RCC 7860 (cell line): ENCODE measurements at regions not wholly inside any gene's neighbourhood (a gene's known extent, or its start where the extent isn't known, plus 50 kb on each side); places are given as distances from the start of the nearest gene placed in this dataset.

Experiments used
- DNase-seq: peaks from one replicate; pipeline ENCODE4 v3.0.0-alpha.2; 2015; ENCODE audit warnings: low spot score
- FAIRE-seq: peaks from 2 replicates; lab custom pipeline; 2012; peaks lifted over from hg19 to GRCh38; lab: Jason Lieb, UNC

DNA sequence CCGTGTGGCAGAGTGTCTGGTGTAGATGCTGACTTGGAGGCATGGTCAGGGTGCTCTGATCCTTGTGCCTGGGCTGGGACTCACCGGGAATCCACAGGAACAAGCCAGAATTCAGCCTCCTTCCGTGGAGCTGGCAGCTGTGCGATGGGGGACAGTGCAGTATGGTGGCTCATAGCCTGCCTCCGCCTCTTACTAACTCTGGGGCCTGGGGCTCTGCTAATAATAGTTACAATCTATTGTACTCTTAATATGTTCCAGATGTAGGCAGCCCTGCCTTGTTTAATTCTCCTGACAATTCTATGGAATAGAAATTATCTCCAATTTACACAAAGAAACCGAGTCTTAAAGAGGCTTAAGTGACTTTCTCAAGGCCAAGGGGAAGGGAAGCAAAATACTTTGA, 77.6 kb downstream of the PCDH1 start:
- FAIRE-seq (no peak), DNase-seq (no peak)

DNA sequence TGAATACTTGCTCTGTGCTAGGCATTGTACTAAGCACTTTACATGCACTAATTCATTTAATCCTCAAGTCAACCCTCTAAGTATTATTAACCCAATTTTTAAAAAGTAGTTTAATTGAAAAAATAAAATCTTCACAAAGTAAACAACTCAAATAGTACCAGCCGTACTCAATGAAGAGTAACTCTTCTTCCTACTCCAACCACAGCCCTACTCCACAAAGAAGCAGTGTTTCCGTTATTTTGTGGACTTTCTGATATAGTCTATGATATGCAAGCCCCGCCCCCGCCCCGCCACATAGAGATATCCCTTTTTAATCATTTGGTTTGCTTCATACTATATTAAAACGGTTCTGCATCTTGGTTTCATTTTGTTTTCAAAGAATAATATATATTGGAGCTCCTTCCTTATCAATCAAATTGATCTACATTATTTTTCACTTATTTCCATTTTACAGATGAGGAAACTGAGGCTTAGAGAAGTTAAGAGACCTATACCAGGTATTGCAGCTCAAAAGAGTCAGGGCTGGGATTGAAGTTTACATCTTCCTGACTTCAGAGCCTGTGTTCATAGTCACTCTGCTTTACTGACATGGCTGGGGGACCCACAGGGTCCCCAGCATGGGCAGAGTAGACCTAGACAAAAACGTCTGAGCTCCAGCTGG, 78.6 kb downstream of the PCDH1 start:
- FAIRE-seq (no peak), DNase-seq (no peak)

DNA sequence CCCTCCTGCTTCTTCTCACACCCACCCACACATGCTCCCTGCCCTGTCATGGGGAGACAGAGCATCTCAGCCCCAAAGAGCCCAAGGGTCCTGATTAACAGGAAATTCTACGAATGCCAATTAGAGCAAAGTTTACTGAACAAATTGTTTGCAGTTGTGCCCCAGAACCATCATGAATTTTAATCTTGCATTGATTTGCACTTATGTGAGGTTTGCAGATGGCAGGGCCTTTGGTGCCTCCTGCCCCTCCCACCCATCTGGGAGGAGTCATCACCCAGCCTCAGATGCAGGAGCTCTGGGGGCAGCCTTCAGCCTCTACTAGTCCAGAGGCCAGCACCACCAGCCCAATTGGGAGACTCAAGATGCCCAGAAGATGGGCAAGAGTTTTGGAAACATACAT, 80.8 kb downstream of the PCDH1 start:
- no peak for FAIRE-seq
- DNase-seq = no peak

DNA sequence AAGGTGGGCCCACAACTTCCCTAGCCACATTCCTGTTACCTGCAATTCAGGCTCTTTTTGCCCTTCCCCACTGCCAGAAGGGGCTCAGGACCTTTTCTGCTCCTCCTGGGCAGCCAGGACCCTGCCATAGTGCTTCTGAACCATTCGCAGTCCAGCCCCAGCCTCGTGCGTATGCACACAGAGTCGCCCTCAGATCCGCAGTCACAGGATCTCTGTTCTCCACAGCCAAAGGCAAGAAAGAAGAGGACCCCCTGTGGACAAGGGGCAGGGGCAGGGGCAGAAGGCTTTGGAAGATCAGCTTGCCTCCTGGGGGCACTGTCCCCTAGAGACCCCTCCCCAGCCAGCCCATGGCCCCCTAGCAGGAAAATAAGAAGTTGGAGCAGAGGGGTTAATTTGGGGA, 82.8 kb downstream of the PCDH1 start:
- DNase-seq (no peak), FAIRE-seq (no peak)

DNA sequence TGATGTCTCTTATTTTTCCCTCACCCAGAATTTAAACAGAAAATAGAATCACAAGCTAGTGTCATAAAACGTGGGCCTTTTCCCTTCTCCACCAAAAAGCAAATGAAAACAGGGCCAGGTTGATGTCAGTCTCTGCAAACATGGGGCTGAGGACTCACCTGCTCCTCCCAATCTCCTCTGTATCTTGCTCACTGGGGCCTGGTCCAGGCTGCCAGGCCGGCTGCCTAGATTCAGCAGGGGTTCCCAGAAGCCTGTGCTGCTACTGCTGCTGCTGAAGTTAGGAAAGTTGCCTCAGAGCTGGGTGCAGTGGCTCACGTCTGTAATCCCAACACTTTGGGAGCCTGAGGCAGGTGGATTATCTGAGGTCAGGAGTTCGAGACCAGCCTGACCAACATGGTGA, 84.3 kb downstream of the PCDH1 start:
- no peak for FAIRE-seq
- DNase-seq = no peak

DNA sequence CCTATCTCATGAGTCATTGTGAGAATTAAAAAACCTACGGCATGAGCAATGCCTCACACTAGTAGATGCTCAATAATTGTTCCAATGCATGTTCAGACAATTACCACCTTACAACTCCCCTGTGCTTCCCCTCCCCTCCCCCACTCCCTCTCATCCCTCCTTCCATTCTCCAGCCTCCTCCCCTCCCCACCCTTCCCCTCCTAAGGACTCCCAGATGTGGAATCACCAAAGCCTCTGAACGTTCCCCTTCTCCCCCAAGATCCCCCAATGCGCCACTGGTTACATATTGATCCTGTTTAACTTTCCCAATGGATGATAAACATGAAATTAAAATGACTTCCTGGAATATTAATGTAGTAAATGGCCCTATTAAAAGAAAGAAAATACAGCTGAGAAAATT, 84.8 kb downstream of the PCDH1 start:
- no peak for DNase-seq
- no peak for FAIRE-seq

DNA sequence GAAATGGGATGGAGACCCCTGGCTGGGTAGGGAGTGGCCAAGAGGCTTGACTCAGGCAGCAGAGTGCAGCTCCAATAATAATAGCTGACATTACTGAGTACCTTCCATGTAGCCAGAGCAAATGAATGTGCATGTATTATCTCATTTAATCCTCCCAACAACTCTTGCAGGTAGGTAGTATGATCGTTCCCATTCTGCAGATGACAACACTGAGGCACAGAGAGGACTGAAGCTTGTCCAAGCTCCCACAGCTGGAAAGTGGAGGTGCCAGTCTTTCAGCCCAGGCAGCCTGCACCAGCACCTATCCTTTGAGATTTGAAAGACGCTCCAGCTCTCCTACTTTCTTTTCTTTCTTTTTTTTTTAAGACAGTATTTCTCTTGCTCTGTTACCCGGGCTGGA, 87.6 kb downstream of the PCDH1 start:
- FAIRE-seq = no peak

DNA sequence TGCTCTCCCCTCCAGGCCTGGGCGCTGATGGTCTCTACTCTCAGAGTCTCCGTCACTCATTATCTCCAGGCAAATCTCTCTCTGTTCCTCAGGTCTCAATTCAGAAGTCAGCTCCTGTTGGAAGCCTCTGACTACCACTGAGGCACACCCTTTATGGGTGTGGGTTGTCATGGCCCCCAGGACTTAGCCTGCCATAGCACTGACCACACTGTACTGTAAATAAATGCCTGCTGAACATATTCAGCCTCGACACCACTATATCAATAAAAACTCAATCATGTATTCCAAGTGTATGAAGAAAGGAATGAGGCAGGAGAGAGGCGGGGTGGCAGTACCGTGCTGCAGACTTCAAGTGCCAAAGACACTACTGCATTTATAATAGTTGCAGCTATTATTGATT, 88.9 kb downstream of the PCDH1 start:
- FAIRE-seq (no peak), DNase-seq (no peak)

More for the DNA sequence above, 87.6 kb downstream of the PCDH1 start:
- DNase-seq = no peak

DNA sequence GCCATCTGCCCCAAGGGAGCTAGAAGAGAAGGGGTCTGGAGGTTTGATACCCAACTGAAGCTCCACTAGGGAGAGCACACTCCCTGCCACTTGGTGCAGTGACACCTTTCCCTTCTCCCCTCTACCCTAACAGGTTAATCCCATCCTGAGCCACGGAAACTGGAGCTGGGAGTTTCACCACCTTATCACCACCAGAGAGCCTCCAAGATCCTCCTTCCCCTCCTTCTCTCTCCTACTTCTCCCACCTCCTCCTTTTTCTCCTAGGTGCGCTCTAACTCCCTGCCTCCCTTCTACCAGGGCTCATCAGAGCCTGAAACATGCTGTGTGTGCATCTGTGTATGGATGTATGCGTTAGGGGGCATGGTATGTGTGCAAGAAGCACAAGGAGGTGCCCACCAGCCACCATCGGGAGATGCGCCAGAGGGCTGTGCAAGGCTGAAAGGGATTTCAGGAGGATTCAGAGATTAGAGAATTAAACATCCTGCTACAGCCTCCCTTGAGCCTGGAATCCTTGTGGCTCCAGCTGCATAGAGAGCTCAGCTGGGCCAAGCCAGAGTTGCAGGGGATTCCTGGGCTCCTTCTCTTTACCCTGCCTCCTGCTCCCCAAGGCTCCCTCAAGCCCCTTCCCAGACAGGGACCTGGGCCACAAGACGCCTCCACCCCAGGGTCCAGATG, 89.8 kb downstream of the PCDH1 start:
- no peak for FAIRE-seq
- DNase-seq = no peak

DNA sequence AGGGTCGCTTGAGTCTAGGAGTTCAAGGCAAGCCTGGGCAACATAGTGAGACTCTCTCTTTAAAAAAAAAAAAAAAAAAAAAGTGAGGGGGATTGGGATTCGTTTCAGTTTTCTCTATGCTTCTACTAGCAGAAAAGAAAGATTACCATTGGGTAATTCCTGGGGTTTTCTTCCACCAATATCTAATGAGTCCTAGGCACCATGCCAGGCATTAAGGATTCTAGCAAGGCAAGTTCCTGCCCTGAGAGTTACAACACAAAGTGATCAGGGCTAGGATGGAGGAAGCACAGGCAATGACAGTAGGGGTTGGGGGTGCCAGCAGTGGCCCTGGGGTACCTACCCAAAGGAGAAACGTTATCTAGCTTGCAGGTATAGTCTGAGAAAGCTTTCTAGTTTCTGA, 90.8 kb downstream of the PCDH1 start:
- FAIRE-seq = no peak
- no peak for DNase-seq

DNA sequence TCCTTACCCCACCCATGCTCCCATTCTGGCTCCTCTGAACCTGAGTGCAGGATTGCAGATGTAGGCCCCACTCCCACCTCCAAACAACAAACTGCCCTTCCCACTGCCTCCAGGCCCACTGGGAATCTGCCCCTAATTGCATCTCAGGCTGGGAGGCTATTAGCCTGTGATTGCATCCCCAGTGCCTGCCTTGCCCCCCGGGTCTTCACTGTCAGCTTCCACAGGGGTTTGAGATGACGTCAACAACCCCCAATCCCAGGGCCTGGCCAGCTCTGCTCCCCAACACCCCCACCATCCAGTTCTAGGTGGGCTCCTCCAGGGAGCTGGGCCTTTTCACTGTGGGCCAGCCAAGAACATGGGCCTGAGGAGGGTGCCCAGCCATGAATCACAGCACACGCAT, 91.5 kb downstream of the PCDH1 start:
- FAIRE-seq = no peak
- no peak for DNase-seq

DNA sequence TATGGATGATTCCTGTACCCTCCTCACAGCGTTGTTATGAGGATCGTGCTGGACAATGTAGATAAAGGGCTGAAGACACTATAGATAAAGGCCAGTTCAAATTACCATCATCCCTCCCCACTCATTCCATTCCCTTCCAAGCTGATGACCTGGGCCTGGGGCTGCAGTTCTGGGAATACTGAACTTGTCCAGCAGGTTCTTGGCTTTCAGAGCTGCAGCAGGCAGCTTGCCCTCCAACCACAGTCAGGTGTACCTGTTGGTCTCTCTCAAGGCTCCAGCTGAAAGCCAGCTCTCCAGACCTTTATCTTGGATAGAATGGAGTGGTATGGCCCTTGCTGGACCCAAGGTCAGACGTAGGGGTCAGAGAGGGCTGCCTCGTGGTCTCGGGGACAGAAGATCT, 92.5 kb downstream of the PCDH1 start:
- DNase-seq (no peak), FAIRE-seq (no peak)

DNA sequence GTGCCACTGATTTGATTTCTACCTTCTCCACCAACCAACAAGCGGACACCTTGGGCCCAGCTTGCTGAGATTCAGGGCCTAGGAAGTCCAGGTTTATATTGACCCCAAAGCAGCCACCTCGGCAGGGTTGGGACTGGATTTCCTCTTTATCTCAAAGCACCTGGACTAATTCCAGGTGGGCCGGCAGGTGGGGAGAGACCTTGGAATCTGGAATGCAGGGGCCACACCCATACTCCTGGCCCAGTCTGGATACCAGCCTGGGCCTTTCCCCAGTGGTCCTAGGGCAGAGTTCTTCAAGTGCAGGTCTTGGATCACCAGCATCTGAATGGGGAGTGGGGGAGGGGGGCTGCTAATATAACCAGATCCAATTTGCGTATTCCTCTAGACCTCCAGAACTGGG, 93.1 kb downstream of the PCDH1 start:
- no peak for FAIRE-seq

DNA sequence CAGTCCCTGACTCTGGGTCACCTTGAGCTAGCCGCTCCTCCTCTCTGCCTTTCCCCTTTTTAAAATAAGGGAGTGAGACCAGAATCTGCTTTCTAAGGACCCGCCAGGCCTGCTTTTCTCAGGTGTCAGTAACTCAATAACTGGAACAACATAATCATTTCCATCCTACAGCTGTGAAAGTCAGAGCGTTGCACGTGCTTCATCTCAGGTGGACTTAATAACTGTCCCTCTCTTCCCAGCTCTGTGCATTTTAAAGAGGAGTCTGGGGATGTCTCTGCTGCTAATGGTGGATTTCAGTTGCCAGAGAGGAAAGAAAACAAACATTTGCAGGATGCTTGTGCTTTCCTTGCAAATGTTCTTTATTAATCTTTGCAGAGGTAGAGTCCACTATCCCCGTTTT, 93.7 kb downstream of the PCDH1 start:
- FAIRE-seq (no peak), DNase-seq (no peak)

More for the DNA sequence above, 93.1 kb downstream of the PCDH1 start:
- no peak for DNase-seq

DNA sequence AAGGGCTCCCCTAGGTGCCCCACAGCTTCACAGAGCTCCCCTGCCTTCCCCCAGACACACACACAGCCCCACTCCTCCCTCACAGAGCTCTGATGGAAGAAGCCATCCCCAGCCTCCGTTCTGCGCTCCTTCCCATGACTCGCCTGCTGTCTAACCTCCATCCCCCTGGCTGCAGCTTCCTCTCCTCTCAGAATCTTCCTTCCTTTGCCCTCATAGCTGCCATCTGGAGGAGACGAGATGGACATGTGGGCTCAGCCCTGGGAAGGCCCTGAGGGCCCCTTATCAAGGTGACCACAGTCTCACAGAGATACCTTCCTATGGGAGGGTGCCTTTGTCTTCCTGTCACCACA, 94.3 kb downstream of the PCDH1 start:
- DNase-seq = peak; percentile 6

DNA sequence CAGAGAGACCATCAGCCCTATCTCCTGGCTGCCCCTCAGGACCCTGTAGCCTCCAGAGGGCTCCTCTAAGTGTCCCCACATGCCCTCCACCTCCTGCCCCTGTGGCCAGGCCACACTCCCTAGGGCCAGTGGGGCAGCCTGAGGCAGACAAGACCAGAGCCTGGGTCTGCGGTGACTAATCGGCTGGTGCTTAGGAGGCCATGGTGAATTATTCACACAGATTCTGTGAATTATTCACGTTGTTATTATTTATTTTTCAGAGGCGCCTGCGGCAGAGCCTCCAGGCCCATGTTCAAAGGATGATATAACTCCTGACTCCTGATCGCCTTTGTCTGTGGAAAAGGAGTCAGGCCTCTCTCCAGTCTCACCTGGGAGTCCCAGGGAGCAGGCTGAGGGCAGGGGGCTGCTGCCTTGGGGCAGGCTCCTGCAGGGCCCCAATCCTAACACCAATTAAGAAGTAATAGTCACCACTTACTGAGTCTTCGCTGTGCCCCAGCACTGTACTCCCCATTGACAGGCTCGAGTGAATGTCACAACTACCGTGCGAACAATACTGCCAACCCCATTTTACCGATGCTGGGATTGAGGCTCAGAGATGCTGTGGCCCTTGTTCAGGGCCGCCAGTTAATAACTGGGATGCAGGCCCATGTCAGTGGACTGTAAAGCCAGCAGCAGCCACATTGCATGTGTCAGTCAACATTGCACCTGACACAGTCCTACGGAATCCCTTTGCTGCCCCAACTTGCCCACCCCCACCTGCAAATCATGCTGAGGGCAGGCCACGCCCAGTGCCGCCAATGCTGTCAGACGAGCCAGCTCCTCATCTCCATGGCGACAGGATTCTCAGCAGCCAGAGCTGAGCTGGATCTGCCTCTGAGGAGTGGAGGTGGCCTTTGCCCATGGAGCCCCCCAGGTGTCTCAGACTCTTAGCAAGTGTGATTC, 94.9 kb downstream of the PCDH1 start:
- DNase-seq (peak; percentile 70), FAIRE-seq (peak; percentile 87)

More for the DNA sequence above, 94.3 kb downstream of the PCDH1 start:
- FAIRE-seq = no peak

DNA sequence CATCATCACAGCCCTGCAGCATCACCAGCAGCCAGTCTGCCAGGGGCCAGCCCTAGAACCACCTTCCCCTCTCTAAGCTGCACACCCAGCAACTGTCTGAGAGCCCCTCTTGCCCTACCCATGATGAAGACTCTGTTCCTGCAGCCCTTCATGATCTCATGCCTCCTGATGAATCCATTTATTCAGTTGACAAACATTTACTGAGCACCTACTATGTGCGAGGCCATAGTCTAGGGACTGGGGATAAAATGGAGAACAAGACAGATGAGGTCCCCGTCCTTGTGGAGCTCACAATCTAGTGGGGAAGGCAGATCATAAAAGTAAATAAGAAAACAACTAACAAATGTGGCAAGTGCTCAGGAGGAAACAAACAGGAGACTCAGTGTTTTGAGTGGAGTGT, 96.3 kb downstream of the PCDH1 start:
- no peak for DNase-seq
- no peak for FAIRE-seq

DNA sequence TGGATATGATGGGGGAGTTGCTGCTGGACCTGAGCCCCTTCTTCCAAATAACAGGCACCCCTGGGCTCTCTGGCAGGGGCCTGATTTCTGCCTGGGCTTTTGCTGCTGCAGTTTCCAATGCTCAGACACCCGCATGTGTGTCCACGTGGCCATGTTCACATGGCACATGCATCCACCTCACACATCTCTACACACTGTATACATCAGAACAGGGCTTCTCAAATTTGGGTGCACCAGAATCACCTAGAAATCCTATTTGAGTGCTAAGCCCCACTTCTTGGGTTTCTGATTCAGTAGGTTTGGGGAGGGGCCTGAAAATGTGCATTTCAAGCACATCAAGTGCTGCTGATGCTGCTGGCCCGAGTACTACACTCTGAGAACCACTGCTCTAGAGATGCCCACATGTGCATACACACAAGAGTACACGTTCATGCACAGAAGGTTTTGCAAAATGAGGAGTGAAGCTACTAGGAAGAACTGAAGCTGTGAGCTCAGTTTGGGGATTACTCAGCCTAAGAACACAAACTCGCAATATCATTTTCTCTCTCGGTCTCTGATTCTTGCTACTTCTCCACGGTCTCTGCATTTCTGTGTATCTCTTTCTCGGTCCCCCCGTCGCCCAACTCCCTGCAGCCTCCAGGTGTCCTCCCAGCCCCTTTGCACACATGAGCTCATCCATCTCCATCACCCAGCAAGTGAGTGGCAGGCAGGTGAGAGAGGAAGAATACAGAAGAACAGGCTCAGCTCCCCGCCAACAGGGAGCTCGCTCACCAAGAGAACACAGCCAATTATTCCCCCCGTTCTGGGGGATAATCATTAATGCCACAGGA, 97.0 kb downstream of the PCDH1 start:
- FAIRE-seq (no peak), DNase-seq (no peak)

DNA sequence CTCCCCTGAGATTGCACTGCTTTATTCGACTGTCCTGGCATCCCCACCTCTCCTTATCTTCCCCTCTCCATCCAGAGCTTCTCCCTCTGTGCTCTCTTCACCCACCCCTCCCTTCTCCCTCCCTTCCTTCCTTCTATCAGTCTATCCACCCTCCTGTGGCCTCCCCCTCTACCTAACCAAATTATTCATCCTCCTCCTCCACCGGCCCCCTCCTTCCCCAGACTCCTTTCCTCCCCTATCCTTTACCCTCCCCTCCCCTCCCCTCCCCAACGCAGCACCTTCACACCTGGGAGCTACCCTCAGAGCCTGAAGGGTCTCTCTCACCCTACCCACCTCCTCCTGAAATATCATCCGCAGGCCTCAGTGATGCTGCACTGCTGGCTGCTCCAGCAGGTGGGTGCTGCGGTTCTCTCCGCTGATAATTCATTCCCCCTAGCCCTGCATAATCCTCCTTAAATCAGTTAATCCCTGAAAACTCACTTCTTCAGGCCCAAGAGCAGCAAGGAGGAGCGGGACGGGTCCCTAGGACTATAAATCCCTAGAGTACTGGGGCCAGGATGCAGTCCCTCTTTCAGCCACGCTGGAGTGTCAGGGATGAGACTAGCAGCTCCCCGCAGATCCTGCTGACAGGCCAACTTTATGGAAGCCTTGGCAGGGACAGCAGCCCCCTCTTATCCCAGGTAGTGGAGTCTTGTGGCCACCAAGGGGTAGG, 97.8 kb downstream of the PCDH1 start:
- FAIRE-seq = no peak
- DNase-seq = no peak

DNA sequence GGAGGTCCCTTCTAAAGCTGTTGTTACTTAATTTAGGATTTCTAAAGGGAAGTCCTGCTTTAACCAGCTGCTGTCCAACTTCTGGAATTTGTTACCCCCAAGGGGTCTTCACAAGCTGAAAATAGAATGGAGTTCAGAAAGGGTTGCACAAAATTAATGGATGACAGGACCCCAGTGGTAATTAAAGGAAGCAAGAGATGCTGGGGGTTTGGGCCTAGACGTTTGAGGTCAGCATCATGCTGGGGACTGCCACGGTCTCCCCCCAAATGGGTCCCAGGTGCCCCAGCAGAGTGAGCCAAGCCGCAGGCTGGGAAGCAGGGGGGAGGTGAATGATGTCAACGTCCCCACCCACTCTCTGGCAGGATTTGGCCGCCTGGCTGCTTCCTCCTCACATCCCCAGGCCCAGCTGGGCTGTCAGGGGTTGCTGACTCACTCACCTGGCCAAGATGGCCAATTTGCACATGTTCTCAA, 97.5 kb upstream of the ARAP3 start:
- DNase-seq = peak; percentile 53
- peak; percentile 80 for FAIRE-seq
